ENCODE measurements at regions not wholly inside any gene's neighbourhood (a gene's known extent, or its start where the extent isn't known, plus 50 kb on each side); places are given as distances from the start of the nearest gene placed in this dataset.

- TF ChIP-seq CTCF (IDR thresholded peaks at IDR 0.05; ENCODE audit: poor library complexity) = peak; percentile 61
- no peak for TF ChIP-seq EZH2 (IDR thresholded peaks at IDR 0.05; ENCODE audit: borderline replicate concordance)
- no peak for TF ChIP-seq EZH2phosphoT487 (IDR thresholded peaks at IDR 0.05; ENCODE audit: low read depth, severe bottlenecking, unreplicated experiment)
Observed at GRCh38 chr9:95726756-95727155, 148.7 kb upstream of the ERCC6L2 start.
